SIG-M5 (cell line): ENCODE measurements at regions not wholly inside any gene's neighbourhood (a gene's known extent, or its start where the extent isn't known, plus 50 kb on each side); places are given as distances from the start of the nearest gene placed in this dataset.

Experiments used
- DNase-seq: peaks from one replicate; lab custom pipeline; 2025; lab: John Stamatoyannopoulos, UW

GRCh38 chr3:5304789-5305683 is 117.5 kb downstream of the EDEM1 start:
- DNase-seq: no peak

GRCh38 chr3:5305684-5305989 is 118.1 kb downstream of the EDEM1 start:
- DNase-seq: no peak

GRCh38 chr3:5309171-5309570 is 121.7 kb downstream of the EDEM1 start:
- no peak for DNase-seq

GRCh38 chr3:5309602-5310001 is 122.1 kb downstream of the EDEM1 start:
- DNase-seq: no peak

- DNase-seq: no peak
Measured at GRCh38 chr3:5310509-5310908, 123.0 kb downstream of the EDEM1 start.

- DNase-seq: no peak
Measured at GRCh38 chr3:5312290-5312689, 124.8 kb downstream of the EDEM1 start.

- DNase-seq: no peak
Measured at GRCh38 chr3:5314897-5315296, 127.4 kb downstream of the EDEM1 start.

GRCh38 chr3:5317557-5317956 is 130.1 kb downstream of the EDEM1 start:
- no peak for DNase-seq

- DNase-seq: no peak
Measured at GRCh38 chr3:5319454-5319853, 131.9 kb downstream of the EDEM1 start.

- DNase-seq: no peak
Measured at GRCh38 chr3:5321666-5322340, 134.3 kb downstream of the EDEM1 start.

- no peak for DNase-seq
Measured at GRCh38 chr3:5324780-5325179, 137.3 kb downstream of the EDEM1 start.

- DNase-seq: no peak
Measured at GRCh38 chr3:5330152-5330810, 142.8 kb downstream of the EDEM1 start.

- DNase-seq: no peak
Measured at GRCh38 chr3:5331567-5332269, 144.2 kb downstream of the EDEM1 start.

- DNase-seq: no peak
Measured at GRCh38 chr3:5332270-5332956, 144.9 kb downstream of the EDEM1 start.

GRCh38 chr3:5339967-5340535 is 152.5 kb downstream of the EDEM1 start:
- DNase-seq: no peak

- no peak for DNase-seq
Measured at GRCh38 chr3:5341610-5342009, 154.1 kb downstream of the EDEM1 start.

- no peak for DNase-seq
Measured at GRCh38 chr3:5343459-5343858, 156.0 kb downstream of the EDEM1 start.

GRCh38 chr3:5344707-5345106 is 157.2 kb downstream of the EDEM1 start:
- DNase-seq: no peak

GRCh38 chr3:5347486-5347885 is 160.0 kb downstream of the EDEM1 start:
- no peak for DNase-seq

- DNase-seq: no peak
Measured at GRCh38 chr3:5348229-5348902, 160.9 kb downstream of the EDEM1 start.

- no peak for DNase-seq
Measured at GRCh38 chr3:5349343-5349742, 161.8 kb downstream of the EDEM1 start.
